ENCODE measurements at regions not wholly inside any gene's neighbourhood (a gene's known extent, or its start where the extent isn't known, plus 50 kb on each side); places are given as distances from the start of the nearest gene placed in this dataset.

- TF ChIP-seq CTCF (conservative IDR thresholded peaks at IDR 0.05; ENCODE audit: low read depth in 2 of 2), result peak; percentile 38 to 51
- no peak for TF ChIP-seq POLR2AphosphoS5 (IDR thresholded peaks at IDR 0.05; ENCODE audit: low read depth)
- no peak for TF ChIP-seq REST (IDR thresholded peaks at IDR 0.05; ENCODE audit: unreplicated experiment)
These were observed 648.9 kb upstream of the GBE1 start for GRCh38 chr3:82410366-82410765.
